HL-60 (cell line): ENCODE measurements at regions not wholly inside any gene's neighbourhood (a gene's known extent, or its start where the extent isn't known, plus 50 kb on each side); places are given as distances from the start of the nearest gene placed in this dataset.

Experiments
- CTCF ChIP-seq: IDR thresholded peaks from one replicate; pipeline ENCODE4 v1.5.1; 2011; ENCODE audit warnings: low read length, control low read depth, inconsistent platforms; ENCODE audit not compliant: insufficient read depth
- POLR2AphosphoS5 ChIP-seq: IDR thresholded peaks from 2 replicates; pipeline ENCODE4 v1.6.1; 2012; ENCODE audit warnings: low read depth
- TF ChIP-seq, protein P1 (sequence below): IDR thresholded peaks from 2 replicates; pipeline ENCODE4 v1.6.1; 2012; ENCODE audit warnings: low read depth; ENCODE audit not compliant: insufficient replicate concordance

- TF ChIP-seq, protein P1, sequence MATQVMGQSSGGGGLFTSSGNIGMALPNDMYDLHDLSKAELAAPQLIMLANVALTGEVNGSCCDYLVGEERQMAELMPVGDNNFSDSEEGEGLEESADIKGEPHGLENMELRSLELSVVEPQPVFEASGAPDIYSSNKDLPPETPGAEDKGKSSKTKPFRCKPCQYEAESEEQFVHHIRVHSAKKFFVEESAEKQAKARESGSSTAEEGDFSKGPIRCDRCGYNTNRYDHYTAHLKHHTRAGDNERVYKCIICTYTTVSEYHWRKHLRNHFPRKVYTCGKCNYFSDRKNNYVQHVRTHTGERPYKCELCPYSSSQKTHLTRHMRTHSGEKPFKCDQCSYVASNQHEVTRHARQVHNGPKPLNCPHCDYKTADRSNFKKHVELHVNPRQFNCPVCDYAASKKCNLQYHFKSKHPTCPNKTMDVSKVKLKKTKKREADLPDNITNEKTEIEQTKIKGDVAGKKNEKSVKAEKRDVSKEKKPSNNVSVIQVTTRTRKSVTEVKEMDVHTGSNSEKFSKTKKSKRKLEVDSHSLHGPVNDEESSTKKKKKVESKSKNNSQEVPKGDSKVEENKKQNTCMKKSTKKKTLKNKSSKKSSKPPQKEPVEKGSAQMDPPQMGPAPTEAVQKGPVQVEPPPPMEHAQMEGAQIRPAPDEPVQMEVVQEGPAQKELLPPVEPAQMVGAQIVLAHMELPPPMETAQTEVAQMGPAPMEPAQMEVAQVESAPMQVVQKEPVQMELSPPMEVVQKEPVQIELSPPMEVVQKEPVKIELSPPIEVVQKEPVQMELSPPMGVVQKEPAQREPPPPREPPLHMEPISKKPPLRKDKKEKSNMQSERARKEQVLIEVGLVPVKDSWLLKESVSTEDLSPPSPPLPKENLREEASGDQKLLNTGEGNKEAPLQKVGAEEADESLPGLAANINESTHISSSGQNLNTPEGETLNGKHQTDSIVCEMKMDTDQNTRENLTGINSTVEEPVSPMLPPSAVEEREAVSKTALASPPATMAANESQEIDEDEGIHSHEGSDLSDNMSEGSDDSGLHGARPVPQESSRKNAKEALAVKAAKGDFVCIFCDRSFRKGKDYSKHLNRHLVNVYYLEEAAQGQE = no peak
- TF ChIP-seq CTCF (no peak), POLR2AphosphoS5 (peak; percentile 56; the same call in 1 of the 2 replicates)
Measured at GRCh38 chr7:81140775-81141174, 221.9 kb upstream of the SEMA3C start.
